KMS-11 (cell line): ENCODE measurements at regions not wholly inside any gene's neighbourhood (a gene's known extent, or its start where the extent isn't known, plus 50 kb on each side); places are given as distances from the start of the nearest gene placed in this dataset.

Experiments
- H2AFZ ChIP-seq: fragments of 200-600 bp; sonication (generic); 2 replicates; pipeline ENCODE4 v1.6.1; 2016; ENCODE audit warnings: antibody characterized with exemption, mixed run types, low read depth
- H3K27ac ChIP-seq: fragments of 200-600 bp; sonication (generic); 2 replicates; pipeline ENCODE4 v1.6.1; 2016; ENCODE audit warnings: mild to moderate bottlenecking, mixed run types
- H3K27me3 ChIP-seq: fragments of 200-600 bp; sonication (generic); 2 replicates; pipeline ENCODE4 v1.6.1; 2017; ENCODE audit warnings: mild to moderate bottlenecking, low read depth, mixed run types, moderate library complexity; ENCODE audit not compliant: insufficient read depth
- H3K36me3 ChIP-seq: fragments of 200-600 bp; sonication (generic); 2 replicates; pipeline ENCODE4 v1.6.1; 2017; ENCODE audit warnings: mild to moderate bottlenecking, mixed run types; ENCODE audit not compliant: insufficient read depth
- H3K4me1 ChIP-seq: fragments of 200-600 bp; sonication (generic); 2 replicates; pipeline ENCODE4 v1.6.1; 2016; ENCODE audit warnings: mild to moderate bottlenecking, low read depth, mixed run types; ENCODE audit not compliant: poor library complexity, severe bottlenecking
- H3K4me2 ChIP-seq: fragments of 200-600 bp; sonication (generic); 2 replicates; pipeline ENCODE4 v1.7.0; 2016; ENCODE audit warnings: mild to moderate bottlenecking, mixed run types
- H3K4me3 ChIP-seq: fragments of 200-600 bp; sonication (generic); IDR thresholded peaks from 2 replicates; pipeline ENCODE4 v1.6.1; 2017; ENCODE audit warnings: low read depth, low read length, mixed read lengths; ENCODE audit not compliant: insufficient read depth
- H3K79me2 ChIP-seq: fragments of 200-600 bp; sonication (generic); 2 replicates; pipeline ENCODE4 v1.6.1; 2016; ENCODE audit warnings: low read depth, mixed run types; ENCODE audit not compliant: insufficient read depth
- H3K9ac ChIP-seq: fragments of 200-600 bp; sonication (generic); 2 replicates; pipeline ENCODE4 v1.6.1; 2016; ENCODE audit warnings: mild to moderate bottlenecking, mixed run types
- H4K20me1 ChIP-seq: fragments of 200-600 bp; sonication (generic); 2 replicates; pipeline ENCODE4 v1.6.1; 2016; ENCODE audit warnings: mild to moderate bottlenecking, mixed run types; ENCODE audit not compliant: insufficient read depth
- TF ChIP-seq, protein P1 (sequence below): fragments of 200-600 bp; sonication (generic); conservative IDR thresholded peaks from 2 replicates; pipeline ENCODE4 v1.6.1; 2017; ENCODE audit warnings: low read depth, mild to moderate bottlenecking, antibody characterized with exemption, low read length, moderate library complexity, mixed read lengths

DNA sequence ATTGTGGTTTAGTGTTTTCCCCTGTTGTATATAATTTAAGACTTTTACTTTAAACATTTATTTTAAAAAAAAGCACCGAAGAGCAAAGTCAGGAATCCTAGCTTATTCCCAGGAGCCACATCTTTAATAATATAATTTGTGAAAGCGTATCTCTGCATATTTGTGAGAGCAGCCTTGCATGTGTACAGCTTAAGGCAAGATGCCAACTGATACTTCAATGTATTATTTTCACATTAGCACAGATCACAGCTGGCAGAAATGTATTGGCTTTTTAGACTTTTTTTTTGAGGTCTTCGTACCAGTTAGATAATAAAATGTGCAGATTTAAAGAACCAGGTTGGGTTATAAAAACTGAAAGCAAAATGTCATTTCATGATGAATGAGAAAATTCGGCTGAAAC lies 845.7 kb upstream of the POT1 start:
- Histone ChIP-seq H3K27me3 (no peaks in the 10 kb centered on the region), H2AFZ (no peak overlapping the region), H4K20me1 (no peaks in the 10 kb centered on the region), H3K4me2 (no peak overlapping the region), H3K27ac (no peak overlapping the region), H3K36me3 (no peaks in the 10 kb centered on the region), H3K4me3 (no peak overlapping the region), H3K79me2 (no peaks in the 10 kb centered on the region), H3K9ac (no peak overlapping the region), H3K4me1 (peaks cover 4% of the 10 kb centered on the region)
- TF ChIP-seq, protein P1, sequence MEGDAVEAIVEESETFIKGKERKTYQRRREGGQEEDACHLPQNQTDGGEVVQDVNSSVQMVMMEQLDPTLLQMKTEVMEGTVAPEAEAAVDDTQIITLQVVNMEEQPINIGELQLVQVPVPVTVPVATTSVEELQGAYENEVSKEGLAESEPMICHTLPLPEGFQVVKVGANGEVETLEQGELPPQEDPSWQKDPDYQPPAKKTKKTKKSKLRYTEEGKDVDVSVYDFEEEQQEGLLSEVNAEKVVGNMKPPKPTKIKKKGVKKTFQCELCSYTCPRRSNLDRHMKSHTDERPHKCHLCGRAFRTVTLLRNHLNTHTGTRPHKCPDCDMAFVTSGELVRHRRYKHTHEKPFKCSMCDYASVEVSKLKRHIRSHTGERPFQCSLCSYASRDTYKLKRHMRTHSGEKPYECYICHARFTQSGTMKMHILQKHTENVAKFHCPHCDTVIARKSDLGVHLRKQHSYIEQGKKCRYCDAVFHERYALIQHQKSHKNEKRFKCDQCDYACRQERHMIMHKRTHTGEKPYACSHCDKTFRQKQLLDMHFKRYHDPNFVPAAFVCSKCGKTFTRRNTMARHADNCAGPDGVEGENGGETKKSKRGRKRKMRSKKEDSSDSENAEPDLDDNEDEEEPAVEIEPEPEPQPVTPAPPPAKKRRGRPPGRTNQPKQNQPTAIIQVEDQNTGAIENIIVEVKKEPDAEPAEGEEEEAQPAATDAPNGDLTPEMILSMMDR, result no peak

DNA sequence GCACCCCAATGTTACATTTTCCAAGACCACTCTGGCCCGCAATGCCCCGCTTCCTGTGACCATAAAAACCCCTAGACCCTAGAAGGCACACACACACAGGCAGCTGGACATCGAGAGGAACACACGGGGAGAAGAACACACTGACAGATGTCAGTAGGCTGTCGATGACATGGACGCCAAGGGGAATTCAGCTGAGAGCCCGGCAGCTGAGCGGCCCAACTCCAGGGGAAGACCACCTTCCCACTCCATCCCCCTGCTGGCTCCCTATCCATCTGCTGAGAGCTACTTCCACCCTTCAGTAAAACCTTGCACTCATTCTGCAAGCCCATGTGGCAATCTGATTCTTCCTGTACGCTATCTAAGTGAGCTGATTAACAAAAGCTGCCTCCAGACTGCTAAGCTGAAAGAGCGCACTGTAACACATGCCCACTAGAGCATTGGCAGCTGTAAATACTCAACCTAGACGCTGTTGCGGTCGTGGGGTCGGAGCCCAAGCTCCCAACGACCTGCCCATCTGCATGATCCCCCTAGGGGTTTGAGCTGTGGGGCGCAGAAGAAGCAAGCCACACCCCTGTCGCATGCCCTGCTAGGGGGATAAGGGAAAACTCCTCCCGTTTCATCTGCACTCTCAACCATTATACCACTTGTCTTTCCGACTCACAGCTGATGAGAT lies 843.6 kb upstream of the POT1 start:
- H3K79me2 ChIP-seq, result no peaks in the 10 kb centered on the region
- no peak overlapping the region for H3K27ac ChIP-seq
- no peaks in the 10 kb centered on the region for H3K36me3 ChIP-seq
- H3K9ac ChIP-seq, result no peak overlapping the region
- H3K4me1 ChIP-seq, result no peaks in the 10 kb centered on the region
- no peak overlapping the region for H2AFZ ChIP-seq
- H4K20me1 ChIP-seq, result no peaks in the 10 kb centered on the region
- no peak overlapping the region for H3K4me2 ChIP-seq
- TF ChIP-seq, protein P1, result no peak
- H3K4me3 ChIP-seq, result no peak overlapping the region
- no peaks in the 10 kb centered on the region for H3K27me3 ChIP-seq

GRCh38 chr7:125747966-125748365 lies 818.3 kb upstream of the POT1 start:
- Histone ChIP-seq H3K4me3 (no peak overlapping the region), H3K4me2 (no peak overlapping the region), H3K79me2 (no peaks in the 10 kb centered on the region), H2AFZ (no peak overlapping the region), H3K36me3 (no peaks in the 10 kb centered on the region), H3K9ac (no peak overlapping the region), H4K20me1 (no peaks in the 10 kb centered on the region), H3K27me3 (no peaks in the 10 kb centered on the region), H3K4me1 (no peaks in the 10 kb centered on the region), H3K27ac (no peak overlapping the region)
- TF ChIP-seq, protein P1, result no peak

GRCh38 chr7:125746510-125746909 lies 816.9 kb upstream of the POT1 start:
- no peaks in the 10 kb centered on the region for H3K36me3 ChIP-seq
- H3K79me2 ChIP-seq, result no peaks in the 10 kb centered on the region
- H4K20me1 ChIP-seq, result no peaks in the 10 kb centered on the region
- H3K9ac ChIP-seq, result no peak overlapping the region
- no peak overlapping the region for H3K4me2 ChIP-seq
- H3K4me3 ChIP-seq, result no peak overlapping the region
- H2AFZ ChIP-seq, result no peak overlapping the region
- H3K4me1 ChIP-seq, result no peaks in the 10 kb centered on the region
- no peak overlapping the region for H3K27ac ChIP-seq
- TF ChIP-seq, protein P1, result no peak
- H3K27me3 ChIP-seq, result no peaks in the 10 kb centered on the region
